DOHH2 (cell line): ENCODE measurements at regions not wholly inside any gene's neighbourhood (a gene's known extent, or its start where the extent isn't known, plus 50 kb on each side); places are given as distances from the start of the nearest gene placed in this dataset.

Experiments used
- CTCF ChIP-seq: fragments of 200-600 bp; sonication (generic); IDR thresholded peaks from one replicate; pipeline ENCODE4 v1.5.1; 2014; ENCODE audit warnings: antibody characterized with exemption, mild to moderate bottlenecking, low read depth, low read length; ENCODE audit not compliant: poor library complexity, severe bottlenecking
- EZH2phosphoT487 ChIP-seq: fragments of 200-600 bp; sonication (generic); IDR thresholded peaks from 2 replicates; pipeline ENCODE4 v1.6.1; 2017; ENCODE audit warnings: borderline replicate concordance, mild to moderate bottlenecking, antibody characterized with exemption, low read length, moderate library complexity, mixed read lengths

- no peak for TF ChIP-seq CTCF
- TF ChIP-seq EZH2phosphoT487: no peak
These were observed 164.8 kb upstream of the MAN1A1 start for GRCh38 chr6:119514345-119514744.
